ENCODE measurements at regions not wholly inside any gene's neighbourhood (a gene's known extent, or its start where the extent isn't known, plus 50 kb on each side); places are given as distances from the start of the nearest gene placed in this dataset.

DNA sequence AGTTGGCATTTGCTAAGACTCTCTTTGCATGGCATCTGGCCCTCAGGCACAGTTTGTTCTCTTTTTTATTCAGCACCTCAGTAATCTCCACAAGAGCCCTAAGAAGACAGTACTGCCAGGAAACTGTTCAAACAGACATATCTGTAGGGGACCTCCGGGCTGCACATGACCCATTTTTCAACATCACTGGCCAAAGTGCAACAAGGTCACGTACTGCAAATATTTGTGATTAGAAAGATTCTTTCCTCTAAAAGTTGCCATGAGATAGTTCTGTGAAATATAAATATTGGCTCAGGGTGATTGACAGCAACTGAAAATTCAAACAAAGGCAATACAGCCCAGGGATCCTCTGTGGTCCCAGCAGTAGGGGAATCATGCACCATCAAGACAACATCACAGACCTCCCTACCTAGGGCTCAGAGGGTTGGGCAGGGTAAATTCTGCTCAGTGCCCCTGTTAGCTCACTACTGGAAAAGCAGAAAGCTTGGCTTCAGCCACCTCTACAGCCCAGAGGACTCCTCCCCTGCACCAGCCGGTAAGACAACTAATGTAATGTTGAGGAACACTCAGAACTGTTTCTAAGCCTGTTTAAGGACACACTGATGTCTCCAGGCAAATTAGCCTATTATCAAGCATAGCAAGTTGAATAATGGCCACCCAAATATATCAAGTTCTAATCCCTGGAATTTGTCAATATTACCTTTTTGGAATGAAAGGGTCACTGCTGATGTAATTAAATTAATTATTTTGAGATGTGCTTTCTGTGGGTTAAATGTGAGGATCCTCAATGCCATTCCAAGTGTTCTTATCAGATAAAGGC lies 117.4 kb upstream of the LPP start:
- no peak for DNase-seq (ENCODE audit: low read depth in 2 of 2)

DNA sequence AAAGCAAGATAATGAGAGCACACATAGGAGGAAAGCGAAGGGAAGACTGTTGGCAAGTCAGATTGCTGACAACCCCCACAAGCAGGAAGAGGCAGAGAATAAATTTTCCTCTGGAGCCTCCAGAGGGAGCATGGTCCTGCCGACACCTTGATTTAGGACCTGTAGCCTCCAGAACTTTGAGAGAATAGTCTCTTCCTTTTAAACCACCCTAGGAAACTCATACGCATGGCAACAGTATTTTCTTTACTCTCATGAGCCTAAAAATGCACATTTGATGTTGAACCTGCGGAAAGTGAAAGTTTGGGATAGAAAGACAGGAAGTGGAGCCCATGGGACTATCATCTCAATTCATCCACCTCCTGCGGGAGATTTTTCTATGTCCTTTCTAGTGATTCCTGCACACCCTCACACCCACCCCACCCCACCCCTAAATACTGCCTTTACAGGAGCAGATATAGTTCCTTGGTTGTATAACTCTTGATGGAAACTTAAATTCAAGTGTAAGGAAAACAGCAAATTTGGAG lies 116.7 kb upstream of the LPP start:
- peak in 1 of 2 experiments; percentile 37 for DNase-seq (ENCODE audit: low read depth in 2 of 2)

GRCh38 chr3:188037965-188038581 lies 115.9 kb upstream of the LPP start:
- no peak for DNase-seq (ENCODE audit: low read depth in 2 of 2)

DNA sequence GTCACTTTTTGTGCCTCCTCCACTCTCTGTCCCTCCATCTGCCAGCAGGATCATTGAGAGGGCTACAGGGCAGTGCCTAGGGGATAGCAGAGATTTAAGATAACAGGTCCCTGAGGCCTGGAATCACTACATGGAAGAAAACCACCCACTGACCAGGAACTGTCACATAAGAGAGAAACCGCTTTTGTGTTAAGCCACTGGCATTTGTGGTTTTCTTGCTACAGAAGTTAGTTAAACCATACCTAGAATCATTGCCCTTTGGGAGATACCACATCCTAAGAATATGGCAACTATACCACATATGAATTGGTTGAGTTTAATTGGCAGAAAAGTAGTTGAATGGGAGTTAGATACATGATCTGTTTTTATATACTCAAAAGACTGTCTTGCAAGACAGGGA lies 112.8 kb upstream of the LPP start:
- no peak for DNase-seq (ENCODE audit: low read depth in 2 of 2)

- DNase-seq (ENCODE audit: low read depth in 2 of 2), result no peak
Measured at GRCh38 chr3:188041895-188042294, 112.1 kb upstream of the LPP start.

- DNase-seq (ENCODE audit: low read depth in 2 of 2), result no peak
Measured at GRCh38 chr3:188042466-188042865, 111.5 kb upstream of the LPP start.

DNA sequence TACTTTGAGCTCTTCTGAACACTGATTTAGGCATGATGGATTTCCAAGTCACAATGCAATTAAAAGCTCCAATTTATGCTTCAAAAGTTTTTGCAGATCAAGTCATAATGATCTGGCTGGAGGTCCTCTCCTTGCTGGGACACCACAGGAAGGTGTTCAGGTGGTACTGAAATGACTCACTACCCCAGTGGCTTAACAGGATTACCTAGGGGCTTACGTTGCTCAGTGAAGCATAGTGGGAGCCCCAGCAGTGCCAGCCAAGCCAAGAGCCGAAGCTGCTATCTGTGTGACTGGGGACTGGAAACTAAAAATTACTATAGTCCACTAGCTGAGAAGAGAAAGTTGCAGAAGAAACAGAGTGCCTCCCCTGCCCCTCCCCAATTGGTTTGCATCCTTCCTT lies 110.1 kb upstream of the LPP start:
- no peak for DNase-seq (ENCODE audit: low read depth in 2 of 2)

GRCh38 chr3:188046561-188047211 lies 107.3 kb upstream of the LPP start:
- DNase-seq (ENCODE audit: low read depth in 2 of 2), result peak; percentile 48 to 55

- no peak for DNase-seq (ENCODE audit: low read depth in 2 of 2)
Measured at GRCh38 chr3:188047536-188047935, 106.4 kb upstream of the LPP start.

DNA sequence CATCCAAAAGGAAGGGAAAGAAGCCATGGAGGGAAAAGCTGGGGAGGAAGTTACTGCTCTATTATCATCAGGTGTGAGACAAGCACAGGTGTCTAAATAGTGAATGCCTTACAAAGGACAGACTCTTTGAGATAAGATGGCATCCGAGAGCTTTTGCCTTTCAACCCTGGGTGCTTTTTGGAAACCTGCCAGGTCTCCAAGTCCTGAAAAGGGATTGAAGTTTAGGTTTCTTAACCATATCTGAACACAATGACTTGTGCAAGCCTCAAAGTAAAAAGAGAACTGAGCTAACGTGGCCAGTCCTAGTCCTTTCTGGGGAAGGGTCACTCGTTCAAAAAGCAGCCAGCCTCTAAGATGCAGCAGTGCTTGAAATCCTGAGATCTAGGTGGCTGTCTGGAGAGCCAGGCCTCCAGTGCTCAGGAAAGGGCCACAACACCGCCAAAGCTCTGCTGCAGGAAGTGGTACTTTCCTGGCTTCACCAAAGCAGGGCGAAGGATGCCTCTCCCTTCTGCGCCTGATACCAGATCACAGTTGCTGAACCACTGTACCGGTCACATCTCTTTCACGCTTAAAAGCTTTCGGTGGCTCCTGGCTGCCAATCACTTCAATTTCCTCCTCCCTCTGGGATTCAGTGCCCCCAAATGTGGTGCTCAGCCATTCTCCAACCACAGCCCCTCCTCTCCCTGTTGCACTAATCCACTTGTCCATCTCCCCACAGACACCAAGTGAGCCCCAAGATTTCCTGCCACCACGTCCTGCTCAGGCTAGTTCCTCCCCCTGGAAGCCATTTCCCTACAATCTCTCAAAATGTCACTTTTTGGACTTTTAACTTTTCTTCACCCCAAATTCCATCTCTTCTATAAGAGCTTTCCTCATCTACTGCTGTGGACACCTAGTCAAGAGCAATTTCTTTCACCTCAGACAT lies 104.1 kb upstream of the LPP start:
- DNase-seq (ENCODE audit: low read depth in 2 of 2), result no peak

DNA sequence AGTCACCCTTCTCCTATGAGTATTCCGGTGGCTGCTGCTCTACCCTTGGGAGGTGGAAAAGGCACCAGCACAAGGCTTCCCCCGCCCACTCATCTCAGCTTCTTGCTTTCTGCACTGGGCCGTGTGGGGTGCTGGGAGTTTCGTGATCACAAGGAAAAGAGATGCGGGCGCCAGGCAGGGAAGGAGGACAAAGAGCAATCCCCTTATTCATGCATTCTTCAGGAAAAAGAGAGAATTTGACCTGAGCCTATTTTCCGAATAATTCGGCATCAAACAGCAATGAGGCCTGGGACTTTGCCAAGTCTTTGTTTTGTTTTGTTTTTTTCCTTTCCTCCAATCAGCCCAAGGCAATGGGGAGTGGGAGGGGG lies 102.2 kb upstream of the LPP start:
- no peak for DNase-seq (ENCODE audit: low read depth in 2 of 2)

DNA sequence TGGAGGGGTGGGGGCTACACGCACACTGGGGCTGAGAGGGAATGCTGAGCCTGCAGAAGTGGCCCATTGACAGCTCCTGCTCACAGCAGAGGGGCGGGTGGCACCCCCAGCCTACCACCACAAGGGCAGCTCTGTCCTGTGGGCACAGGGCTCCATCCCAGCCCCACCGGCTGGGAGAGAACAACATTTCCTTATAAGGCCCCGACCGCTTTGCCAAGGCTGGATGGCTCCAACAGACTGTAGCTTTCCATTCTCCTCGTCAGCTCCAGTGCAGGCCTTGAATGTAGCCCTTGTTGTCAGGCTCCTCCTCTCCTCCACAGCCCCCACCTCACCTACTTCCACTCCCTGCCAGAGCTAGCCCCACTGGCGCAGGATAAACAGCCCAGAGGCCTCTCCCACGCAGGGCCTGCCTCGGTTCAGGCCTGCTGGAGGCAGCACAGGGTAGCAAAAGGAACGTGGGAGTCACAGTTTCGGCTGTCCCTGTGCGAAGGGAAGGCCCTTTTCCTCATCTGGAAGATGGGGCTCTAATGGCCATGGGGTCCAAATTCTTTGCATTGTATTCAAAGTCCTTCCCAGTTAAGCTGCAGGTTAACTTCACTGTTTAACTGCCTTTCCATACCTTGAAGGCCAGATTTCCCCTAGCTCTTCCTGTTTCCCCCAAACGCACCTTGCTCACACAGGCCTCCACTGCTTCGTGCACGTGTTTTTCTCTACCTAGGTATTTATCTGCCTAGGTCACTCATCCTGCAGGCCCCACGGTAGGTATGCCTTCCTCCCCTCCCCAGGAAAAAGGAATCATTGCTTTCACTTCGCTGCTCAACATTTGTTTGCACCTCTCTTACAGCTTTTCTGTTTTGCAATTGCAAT lies 101.6 kb upstream of the LPP start:
- no peak for DNase-seq (ENCODE audit: low read depth in 2 of 2)

GRCh38 chr3:188053036-188053340 lies 101.0 kb upstream of the LPP start:
- no peak for DNase-seq (ENCODE audit: low read depth in 2 of 2)

DNA sequence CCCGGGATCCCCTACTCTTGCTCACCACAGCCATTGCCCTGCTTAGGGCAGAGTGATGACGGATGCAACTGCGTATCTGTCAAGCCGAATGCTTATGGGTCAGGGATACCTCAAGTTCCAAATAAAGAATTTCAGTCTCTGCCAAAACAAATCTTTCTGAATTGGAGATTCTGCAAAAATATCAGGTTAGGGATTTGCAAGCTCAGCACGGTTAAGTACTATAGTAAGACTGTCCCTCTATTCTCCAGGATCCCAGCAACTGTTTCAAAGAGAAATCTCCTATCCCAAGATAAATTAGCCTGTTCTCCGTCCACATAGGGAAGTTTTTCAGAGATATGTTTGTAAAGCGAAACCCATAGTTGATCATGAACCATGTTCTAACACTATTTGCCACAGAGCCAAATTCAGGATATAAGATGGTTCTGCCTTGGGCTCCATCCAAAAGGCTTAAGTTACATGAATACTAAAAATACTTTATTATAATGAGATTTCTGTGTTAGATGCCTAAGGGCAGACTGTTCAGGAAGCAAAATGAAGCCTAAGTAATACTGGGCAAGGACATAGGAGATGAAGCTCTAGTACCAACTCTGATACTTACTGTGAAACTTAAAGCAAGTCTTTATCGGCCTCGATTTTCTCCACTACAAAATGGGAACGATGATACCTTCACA lies 100.1 kb upstream of the LPP start:
- no peak for DNase-seq (ENCODE audit: low read depth in 2 of 2)

DNA sequence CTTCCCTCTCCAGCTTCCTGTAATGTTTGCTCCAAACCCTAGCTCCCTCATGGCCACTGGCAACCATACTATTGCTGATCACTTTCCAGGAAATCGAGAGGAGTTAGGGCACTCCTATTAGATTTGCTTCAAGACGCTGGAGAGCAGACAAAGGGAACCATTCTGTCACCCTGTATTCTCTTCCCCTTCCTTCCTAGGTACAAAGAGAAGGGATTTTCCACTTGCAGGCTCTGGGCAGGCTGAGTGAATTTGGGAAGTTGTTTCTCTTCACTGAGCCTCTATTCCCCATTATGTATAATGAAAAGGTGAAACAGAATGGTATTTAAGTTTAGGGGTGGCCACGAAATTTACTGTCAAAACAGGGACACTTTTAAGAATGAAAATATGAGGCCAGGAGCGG lies 99.4 kb upstream of the LPP start:
- no peak for DNase-seq (ENCODE audit: low read depth in 2 of 2)

GRCh38 chr3:188055388-188055787 lies 98.6 kb upstream of the LPP start:
- DNase-seq (ENCODE audit: low read depth in 2 of 2), result no peak

DNA sequence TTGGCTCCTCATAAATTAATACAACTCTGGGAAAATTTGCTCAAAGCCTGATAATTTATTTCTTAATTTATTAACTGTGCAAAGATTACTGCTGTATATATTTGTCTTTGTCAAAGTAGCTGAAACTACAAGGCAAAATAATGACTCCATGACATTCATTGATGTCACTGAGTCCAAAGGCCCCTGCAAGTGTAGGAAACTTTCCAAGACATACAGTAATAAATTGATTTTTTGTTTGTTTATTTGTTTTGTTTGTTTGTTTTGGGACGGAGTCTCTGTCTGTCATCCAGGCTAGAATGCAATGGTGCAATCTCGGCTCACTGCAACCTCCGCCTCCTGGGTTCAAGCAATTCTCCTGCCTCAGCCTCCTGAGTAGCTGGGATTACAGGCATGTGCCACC lies 96.8 kb upstream of the LPP start:
- DNase-seq (ENCODE audit: low read depth in 2 of 2), result no peak

GRCh38 chr3:188058569-188059184 lies 95.3 kb upstream of the LPP start:
- DNase-seq (ENCODE audit: low read depth in 2 of 2), result no peak

GRCh38 chr3:188059351-188059750 lies 94.6 kb upstream of the LPP start:
- DNase-seq (ENCODE audit: low read depth in 2 of 2), result no peak

- DNase-seq (ENCODE audit: low read depth in 2 of 2), result no peak
Measured at GRCh38 chr3:188060264-188060835, 93.6 kb upstream of the LPP start.

Measured in fibroblast of skin of left quadriceps (primary cell).